Activated CD8-positive, alpha-beta memory T cell treated with anti-CD3 and anti-CD28 coated beads, Interleukin-2, amount 50 U/mL, for 1 hour (primary cell): ENCODE measurements at regions not wholly inside any gene's neighbourhood (a gene's known extent, or its start where the extent isn't known, plus 50 kb on each side); places are given as distances from the start of the nearest gene placed in this dataset.
"Not testable (repeated sequence)": the region's sequence is repeated elsewhere in the genome, so short reads cannot be mapped to it uniquely, and the experiment has no call there.

Experiments
- DNase-seq: peaks from one replicate; pipeline ENCODE4 v3.0.0-alpha.2; 2020; ENCODE audit errors: extremely low read depth

DNA sequence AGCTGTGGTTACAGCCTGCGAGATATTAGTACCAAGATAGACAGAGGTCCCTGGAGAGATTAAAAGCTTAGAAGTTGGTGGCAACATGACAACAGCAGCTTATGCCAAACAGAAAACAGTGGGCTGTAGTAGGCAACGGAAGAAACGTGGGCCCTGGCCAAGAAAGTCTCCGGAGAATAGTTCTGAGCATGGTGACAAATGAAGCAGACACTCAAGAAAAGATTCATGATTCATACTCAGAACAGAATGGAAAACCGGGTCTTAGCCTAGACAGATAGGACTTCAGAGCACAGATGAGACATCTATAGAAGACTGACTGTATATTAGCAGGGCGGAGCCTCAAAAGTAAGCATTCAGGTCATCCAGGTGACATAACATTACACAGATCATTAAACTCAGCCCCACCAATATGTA is 727.4 kb downstream of the ETS1 start:
- DNase-seq: no peak

DNA sequence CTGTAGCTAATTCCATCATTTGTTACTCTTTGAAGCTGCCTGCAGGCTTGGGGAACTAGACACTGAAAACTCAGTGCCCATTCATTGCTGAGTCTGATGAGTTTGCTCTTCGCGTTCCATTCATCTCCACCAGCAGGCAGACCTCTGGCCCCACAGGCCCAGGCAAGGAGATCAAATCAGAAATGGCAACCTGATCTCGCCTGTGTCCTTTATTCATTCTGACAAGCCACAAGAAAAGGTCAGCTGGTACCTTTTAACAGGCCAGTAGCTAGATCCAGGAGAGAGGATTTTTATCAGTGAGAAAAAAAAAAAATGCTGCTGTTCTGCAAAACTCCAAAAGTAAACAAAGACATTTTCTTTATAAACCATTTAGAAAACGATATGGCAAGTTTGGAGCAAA is 742.5 kb downstream of the ETS1 start:
- DNase-seq: no peak

DNA sequence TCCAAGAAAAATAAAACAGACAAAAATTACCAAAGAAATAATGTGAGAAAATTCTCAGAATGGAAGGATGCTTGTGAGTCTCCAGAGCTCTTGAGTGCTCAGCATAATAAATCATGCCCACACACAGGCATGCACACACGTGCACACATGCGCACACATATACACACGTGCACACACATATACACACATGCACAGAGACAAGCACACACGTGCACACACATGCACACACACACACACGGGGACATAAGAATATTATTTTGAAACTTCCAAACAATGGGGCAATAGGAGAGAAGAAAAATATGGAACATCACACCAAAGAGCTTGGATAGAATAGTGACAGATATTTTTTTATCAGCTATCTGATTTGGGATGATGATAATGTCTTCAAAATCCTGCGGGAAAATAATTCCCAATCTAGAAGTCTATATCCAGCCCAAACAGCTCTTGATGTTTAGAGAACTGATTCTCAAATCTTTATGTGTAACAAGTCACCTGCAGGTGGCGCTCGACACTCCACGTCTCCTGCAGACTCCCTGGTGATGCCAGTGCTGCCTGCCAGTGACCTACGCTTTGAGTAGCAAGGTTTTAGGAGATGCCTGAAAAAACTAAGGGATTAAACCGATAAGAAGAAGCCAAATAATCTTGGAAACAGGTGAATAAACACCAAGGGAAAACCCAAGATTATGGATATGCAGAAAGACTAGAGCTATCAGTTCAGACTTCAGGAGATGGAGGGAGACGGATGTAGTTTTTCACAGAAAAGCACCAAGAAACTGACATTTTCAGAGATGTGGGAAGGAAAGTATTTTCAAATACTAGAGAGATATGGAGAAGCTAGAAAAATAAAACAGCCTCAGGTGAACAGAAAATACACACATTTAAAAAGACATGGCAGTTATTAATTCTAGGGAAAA is 743.6 kb downstream of the ETS1 start:
- no peak for DNase-seq

DNA sequence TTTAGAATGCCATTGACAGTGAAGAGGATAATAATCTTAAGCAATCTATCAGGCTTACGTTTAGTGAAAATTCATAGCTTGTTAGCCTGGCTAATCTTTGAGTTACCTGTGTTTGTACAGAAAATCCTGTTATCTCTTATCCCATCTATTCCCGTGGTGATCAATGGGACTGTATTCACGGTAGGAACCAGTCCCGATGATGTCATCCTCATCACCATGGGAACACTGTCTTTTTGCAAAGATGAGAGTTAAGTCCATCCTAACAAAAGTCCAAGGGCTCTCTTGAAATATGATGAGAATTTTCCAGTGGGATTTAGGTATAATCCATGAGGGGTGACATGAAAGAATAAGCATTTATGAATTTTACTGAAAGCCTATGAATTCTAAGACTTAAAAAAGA is 762.2 kb downstream of the ETS1 start:
- no peak for DNase-seq

DNA sequence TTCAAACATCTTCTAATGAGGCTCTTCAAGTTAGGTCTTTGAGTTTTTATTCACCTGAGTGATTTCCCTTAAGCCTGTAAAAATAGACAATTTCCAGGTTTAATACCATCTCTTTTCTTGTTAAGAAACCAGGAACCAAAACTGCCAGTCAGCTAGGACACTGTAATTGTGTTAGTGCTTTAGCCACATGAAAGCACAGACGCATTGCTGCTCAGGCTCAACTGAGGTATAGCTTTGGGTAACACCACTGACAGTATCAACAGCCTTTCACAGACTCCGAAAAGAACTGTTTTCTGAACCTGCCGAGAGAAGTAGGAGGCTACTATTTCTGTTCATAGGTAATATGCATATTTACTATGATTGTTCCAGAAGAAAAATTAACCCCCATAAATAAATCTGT is 768.7 kb downstream of the ETS1 start:
- no peak for DNase-seq

DNA sequence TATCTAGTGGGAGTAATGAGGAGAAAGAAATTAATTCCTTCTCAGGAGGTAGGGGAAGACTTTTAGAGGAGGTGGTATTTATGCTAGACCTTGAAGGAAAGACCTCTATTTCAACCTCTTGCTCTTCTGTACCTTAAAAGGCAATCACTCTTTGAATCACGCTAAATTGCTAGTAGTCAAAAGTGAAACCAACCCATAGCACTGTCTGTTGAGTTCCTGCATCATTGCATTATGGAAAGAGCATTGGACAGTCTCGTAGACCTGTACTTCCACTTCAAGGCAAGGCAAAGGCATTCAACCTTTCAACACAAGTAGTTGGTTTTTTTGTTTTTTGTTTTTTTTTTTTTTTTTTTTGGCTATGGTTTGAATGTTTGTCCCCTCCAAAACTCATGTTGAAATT is 770.4 kb downstream of the ETS1 start:
- no peak for DNase-seq

DNA sequence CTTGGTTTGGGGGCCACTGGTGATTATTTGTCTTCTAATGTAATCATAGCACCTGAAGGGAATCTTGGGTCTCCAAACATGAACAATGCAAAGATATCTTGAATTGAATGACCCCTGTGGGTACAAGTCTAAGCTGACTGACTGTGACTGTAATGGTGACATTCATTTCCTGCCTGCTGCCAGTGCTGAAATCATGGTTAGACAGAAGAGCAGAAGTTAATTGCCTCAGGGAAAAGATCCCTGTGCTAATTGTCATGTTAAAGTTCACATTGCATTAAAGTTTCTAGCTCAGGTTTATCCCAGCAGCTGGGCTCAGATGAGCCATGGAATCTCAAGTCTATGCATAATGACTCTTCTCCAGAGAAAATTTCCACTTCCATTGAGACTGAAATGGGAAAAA is 772.0 kb downstream of the ETS1 start:
- DNase-seq: no peak

DNA sequence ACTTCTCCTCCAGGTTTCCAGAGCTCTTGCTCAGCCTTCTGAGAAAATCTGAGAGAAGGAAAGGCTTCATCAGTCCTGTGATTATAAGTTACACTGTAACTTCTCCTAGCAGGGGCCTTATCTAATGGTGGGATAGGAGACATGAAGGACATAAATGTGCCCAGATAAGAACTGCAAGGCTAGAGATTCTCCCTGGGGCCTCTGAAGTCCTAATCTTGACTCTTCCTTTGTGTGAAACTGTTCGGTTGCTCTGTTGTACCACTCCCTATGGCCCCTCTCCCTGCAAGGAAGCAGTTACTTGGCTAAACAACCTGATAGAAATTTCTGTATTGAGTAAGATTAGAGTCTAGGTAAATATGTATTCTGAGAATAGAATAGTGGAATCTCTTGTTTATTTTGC is 780.9 kb downstream of the ETS1 start:
- DNase-seq: no peak

DNA sequence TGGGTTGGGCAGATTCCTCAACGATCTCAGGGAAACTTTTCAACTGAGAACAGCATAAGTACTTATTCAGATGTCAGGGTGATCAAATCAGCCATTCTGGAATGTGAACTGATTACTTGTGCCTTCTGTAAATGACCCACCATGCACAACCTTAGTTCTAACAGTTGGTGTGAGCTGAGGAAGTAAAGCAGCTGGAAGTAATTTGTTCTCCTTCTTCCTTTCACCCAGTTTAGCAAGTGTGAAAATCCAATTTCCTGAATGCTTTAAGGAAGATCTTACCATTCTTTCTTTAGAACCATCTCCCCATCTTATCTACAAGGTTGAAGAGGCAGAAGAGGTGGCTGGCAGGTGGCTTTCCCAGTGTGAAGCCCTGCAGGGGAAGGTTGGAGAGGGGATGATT is 781.6 kb downstream of the ETS1 start:
- DNase-seq: no peak

DNA sequence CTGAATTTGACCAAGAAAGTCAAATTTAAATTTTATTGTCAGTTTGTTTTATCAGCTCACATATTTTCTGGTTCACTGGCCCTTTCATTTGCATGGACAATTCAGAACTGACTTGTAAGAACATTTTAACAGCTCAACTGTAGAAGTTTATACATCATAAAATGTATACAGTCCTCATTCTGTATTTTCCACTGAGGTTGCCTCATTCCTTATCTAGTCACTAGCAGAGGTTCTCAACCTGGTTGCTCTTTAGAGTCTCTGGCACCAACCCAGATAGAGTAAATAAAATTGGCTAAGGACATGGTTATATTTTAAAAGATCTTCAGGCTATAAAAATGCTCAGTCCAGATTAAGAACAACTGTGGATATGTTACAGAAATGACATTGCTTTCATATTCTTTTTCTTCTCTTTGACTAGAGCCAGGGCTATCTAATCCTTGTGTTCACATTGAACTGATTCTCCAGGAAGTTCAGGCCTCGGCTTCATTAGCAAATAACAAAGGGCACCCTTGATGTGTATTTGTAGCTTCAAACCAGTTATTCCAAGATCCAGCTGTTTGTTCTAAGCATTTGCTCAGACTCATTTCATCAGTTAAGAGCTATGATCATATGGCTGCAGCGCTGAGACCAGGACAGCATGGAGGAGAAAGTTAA is 782.5 kb downstream of the ETS1 start:
- DNase-seq: no peak

DNA sequence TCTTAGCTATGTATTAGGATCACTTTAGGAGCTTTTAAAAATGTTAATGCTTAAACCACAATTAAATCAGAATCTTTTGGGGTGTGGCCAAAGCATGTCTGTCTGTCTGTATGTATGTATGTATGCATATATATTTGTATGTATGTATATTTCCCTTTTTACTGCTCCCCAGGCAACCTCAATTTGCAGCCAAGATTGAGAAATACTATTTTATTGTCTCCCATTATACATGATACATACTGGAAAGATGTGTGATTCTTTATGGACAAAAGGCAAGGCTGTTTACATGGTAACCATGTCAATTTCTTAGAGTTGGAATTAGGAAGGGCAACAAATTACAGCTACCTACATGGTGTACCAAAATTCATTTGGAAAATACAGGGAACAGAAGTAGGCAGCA is 783.6 kb downstream of the ETS1 start:
- no peak for DNase-seq

DNA sequence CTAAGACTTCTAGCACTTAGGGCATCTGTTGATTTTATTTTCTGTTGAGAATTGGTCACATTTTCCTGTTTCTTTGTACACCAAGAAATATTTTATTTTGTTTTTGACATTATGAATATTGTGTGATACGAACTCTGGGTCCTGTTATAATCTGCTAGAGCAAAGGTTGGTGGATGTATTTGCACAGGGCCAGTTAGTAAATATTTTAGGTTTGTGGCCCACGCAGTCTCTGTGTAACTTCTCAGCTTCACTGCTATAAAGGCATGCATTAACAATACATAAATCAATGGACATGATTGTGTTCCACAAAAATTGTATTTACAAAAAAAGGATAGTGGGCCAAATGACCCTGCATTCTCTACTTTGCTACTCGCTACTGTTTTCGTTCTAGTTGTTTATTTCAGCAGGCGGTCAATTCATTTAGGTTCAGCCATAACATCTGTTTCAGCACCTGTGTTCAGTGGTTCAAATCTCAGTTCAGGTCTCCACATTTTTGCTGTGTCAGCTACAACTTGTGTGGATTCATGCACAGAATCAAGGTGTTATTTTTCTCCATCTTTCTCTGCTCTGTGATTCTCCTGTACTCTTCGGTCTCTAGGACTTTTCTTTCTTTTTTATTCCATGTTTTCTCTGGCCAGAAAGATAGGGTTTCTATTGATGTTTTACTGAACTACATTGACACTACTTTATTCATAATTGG is 786.2 kb downstream of the ETS1 start:
- no peak for DNase-seq

DNA sequence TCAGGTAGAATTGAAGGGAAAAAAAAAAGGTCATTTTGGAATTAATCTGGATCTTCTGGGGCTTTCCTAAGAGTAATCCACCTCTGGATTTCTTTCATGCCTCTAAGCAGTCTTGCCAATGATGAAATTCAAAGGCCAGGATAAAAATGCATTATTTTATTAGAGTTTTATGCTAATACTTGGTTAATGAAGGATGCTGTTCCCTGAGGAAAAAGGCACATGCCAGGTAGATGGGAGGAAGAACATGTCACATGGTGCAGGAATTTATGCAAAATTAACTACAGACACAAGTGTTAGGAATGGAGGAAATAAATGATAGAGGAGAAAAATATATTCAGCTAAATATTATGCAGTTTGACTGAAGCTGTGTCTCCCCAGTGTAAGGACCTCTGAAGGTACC is 792.0 kb downstream of the ETS1 start:
- no peak for DNase-seq

DNA sequence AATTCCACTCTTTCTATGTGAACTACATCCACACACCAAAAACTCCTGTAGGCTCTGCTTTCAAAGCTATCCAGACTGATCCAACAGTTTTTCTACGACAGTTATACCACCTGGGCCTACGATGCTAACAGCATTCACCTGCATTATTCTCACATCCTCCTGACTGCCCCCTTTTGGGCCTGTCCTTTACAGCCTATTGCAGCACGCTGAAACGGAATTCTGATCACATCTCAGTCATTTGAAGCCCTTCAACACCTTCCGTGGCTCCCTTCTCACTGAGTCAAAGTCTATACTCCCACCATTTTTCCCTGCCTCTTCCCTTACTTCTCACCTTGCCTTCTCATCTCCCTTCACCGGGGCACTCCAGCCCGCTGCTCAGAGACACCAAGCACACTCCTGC is 791.3 kb upstream of the KIRREL3 start:
- no peak for DNase-seq

DNA sequence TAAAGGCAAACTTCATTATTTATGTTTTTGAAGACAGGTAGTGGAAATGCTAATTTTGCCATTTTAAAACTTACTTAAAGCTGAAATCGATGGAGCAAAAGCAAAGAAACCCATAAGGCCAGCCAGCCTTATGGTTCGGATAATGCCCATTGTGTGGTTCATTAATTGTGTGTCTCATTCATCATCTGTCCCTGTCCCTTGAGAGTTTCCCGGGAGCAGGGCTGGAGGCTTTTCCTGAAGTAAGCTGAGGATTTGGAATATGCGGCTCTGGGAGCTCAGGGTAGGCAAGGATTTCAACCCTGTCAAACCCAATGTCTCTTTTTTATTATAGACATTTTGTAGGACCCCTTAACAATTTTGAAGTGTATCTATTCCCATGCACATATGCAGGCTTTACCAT is 790.0 kb upstream of the KIRREL3 start:
- no peak for DNase-seq

DNA sequence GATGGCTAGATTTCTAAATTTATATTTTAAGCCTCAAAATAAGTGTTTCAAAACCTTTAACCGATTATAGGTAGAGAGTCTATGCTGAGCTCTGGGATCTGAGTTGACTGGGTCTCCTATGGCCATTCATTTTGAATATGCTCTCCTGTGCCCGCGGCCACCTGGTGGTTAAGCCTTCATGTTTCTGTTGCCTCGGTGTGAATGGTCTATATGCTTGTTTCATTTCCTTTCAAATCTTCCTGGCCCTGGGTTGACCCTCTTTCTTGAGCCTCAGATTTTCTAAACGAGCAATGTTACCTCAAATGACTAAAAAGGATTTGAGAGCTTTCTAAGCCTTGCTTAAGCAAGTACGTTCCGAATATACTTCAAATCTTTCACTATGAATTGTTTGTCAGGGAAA is 789.4 kb upstream of the KIRREL3 start:
- no peak for DNase-seq

DNA sequence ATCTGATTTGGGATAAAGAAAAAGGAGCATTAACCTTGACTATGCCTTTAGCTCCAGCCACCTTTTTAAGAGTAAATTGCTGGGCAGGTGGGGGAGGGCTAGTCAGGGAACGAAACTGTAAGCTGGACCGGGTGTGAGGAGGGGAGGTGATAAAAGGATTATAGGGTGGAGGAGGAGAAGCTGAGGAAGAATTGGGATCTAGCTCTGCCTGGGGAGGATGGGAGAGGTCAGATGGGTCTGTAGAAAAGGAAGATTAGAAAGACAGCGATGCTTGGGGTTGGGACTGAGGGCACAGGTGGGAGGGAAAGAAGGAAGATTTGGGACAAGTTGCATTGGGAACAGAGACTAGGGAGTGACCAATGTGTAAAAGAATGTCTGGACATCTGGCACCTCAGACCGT is 772.4 kb upstream of the KIRREL3 start:
- DNase-seq: not testable (repeated sequence)

DNA sequence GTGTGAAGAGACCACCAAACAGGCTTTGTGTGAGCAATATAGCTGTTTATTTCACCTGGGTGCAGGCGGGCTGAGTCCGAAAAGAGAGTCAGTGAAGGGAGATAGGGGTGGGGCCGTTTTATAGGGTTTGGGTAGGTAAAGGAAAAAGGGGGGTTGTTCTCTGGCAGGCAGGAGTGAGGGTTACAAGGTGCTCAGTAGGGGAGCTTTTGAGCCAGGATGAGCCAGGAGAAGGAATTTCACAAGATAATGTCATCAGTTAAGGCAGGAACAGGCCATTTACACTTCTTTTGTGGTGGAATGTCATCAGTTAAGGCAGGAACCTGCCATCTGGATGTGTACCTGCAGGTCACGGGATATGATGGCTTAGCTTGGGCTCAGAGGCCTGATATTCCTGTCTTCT is 768.4 kb upstream of the KIRREL3 start:
- not testable (repeated sequence) for DNase-seq

DNA sequence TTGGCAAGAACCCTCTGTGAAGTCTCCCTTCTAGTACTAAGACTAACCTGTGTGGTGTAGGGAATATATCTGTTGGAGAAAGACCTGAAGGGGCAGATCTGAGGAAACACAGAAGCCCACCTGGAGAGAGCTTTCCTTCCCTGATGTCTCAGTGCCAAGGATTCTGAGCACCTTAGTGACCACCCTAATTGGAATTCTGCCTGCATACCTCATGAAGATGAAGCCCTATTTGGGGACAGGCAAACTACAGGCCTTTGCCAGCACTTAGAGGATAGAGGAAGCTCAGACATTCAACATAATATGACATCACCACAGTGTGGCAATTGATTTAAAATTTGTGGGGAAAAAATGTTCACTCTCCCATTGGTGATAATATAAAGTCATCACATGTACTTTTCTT is 766.2 kb upstream of the KIRREL3 start:
- DNase-seq: no peak

DNA sequence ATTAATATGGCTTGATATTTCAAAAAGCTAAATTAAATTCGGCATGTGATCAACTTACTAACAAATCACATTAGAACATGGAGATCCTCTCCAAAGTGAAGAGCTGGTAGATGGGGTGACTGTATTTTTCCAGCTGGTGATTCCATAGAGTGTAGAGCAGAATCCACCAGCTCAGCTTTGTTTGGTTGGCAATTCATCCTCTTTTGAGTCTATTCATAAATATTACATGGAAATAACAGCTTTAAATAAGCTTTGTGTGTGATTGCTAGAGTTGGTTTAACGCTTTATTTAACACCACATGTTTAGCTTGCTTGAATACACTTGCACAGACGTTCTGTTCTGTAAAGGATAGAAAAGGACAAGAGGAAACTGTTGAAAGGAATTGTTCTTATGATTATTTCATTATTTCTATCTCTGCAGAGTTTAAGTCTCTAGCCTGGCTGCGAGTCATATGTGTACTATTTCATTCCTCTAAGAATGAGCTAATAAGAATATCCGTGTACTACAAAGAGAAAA is 738.3 kb upstream of the KIRREL3 start:
- no peak for DNase-seq

DNA sequence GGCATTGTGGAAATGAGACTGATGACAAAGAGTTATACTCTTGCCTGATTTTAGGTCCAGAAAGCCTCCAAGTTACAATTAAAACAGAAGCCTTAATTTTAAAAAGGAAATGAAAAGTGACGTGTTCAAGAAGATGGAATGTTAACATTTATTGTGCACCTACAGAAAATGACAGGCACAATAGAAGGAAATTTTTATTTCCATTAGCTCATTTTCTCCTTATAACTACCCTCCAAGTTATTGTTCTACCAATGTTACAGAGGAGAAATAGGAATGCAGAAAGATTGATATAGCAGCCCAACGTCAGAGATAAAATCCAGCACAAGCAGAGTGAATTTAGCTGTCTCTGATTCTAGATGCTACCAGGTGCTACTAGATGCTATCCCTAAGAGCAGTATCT is 736.9 kb upstream of the KIRREL3 start:
- DNase-seq: no peak

DNA sequence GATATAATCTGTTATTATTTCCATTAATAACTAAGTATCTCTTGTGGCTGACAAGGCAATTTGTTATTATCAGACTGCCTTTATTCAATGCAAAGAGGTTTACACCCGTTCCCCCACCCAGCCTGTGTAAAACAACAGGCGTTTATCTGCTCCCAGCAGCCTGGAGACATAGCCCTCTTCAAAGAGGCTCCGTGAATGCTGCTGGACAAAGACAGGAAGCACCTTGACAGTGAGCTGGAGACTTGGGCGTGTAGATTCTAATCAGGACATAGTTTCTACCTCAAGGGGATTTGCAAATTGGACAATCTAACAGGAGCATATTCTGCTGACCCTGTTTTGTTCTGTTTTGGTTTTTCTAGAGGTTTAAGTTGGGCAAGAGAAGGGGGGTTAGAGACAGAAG is 733.0 kb upstream of the KIRREL3 start:
- no peak for DNase-seq

DNA sequence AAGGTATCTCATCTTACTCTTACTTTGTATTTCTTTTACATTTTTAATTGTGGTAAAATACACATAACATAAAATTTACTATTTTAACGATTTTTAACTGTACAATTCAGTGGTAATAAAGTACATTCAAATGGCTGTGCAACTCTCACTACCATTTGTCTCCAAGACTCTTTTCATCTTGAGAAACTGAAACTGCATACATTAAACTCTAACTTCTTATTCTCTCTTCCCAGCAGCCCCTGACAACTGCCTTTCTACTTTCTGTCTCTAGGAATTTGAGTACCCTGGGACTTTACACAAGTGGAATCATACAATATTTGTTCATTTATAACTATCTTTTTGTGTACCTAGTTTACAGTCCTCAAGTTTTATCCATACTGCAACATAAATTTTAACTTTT is 725.8 kb upstream of the KIRREL3 start:
- no peak for DNase-seq
